GM19467 (cell line): ENCODE measurements at regions not wholly inside any gene's neighbourhood (a gene's known extent, or its start where the extent isn't known, plus 50 kb on each side); places are given as distances from the start of the nearest gene placed in this dataset.
A peak's percentile ranks its signal among the peaks of the same experiment; 100 is the strongest.

Experiments
- ATAC-seq: cut with Tn5 transposase; IDR thresholded peaks from one replicate; pipeline ENCODE4 v1.9.1; 2021; ENCODE audit warnings: mild to moderate bottlenecking, moderate library complexity; ENCODE audit not compliant: unreplicated experiment

DNA sequence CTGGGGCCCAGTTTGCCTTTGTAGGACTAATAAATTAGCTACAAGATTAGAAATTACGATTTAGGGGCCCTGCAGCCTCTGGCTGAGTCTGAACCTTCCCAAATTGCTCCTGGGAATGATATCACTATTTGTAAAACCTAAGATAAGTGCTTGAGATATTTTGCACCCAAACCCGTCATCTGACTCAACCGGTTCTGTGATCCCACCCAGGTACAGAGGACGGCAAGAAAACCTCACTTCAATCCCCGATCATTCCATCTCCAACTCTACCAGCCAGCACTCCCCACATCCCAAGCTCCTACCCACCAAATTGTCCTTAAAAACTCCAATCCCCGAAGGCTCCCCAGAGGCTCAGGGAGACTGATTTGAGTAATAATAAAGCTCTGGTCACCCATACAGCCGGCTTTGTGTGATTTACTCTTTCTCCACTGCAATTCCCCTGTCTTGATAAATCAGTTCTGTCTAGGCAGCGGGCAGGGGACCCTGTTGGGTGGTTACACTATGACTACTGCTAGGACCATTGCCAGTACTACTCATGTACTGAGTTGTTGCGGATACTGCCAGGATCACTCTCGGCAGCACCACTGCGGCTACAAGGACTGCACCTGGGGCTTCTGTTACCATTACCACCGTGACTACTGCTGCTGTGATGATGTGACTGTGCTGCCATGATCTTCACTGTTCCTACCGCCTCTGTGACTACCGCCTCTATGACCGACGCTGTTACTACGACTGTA lies 73.1 kb downstream of the IRF8 start:
- ATAC-seq, result no peak

DNA sequence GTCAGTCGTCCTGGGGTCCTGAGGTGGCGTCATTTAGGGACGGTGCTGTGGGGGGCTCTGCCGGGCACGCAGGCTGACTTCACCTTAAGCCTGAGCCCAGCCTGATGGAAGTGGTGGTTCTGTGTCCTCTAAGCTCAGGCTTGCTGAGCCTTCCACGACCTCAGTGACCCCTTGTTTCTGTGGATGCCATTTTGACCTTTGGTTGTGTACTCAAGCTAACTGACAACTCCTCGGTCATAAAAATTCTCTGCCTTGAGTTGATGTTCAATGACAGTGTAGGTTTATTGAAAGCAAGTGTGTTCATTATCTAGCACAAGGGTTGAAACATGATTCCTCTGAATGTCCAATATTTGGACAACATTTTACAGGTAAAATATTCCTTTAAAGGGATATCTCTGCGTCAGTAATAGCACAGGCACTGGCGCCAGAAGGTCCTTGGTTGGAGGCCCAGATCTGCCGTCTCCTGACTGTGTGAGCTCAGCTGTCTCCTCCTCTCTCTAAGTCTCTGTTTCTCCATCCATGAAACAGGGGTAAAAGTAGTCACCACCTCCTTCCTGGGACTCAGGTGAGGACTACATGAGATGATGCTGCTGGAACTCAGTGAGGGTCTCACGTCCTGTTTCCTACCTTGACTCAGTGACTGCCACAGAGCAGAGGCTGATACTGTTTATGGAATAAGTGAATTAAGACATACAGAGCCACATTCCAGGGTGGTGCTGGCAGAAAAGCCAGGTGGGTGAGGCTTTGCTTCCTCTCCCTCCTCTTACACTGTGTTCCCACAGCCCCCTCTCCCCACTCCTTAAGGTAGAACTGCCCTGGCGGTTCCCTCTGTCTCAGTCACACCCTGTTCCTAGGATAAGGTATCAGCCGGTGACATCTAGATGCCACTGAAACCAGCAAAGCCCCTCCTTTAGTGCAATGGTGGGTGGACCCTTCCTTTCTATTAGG lies 75.7 kb downstream of the IRF8 start:
- ATAC-seq, result no peak

DNA sequence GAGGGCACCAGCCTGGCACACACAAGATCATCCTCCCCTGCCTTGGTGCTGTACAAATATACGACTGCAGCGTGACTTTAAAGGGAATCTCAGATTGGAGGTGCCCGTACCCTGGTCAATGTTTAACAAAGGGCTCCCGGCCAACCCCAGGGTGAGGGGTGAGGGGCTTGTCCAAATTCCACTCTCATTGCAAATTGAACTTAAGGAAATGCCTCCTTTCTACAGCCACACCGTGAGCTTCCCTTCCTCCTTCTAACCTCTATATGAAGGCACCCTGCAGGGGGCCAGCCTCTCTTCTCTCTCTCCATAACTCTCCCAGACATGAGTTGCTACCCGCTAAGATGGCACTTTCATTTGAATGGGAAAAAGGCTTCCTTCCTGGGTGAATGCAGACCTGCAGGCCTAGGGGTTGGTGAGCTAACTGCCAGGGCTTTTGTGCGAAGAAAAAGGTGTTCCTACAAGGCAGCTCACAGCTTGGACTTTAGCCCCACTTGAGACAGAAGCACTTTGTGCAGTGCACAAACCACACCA lies 76.6 kb downstream of the IRF8 start:
- ATAC-seq, result no peak

DNA sequence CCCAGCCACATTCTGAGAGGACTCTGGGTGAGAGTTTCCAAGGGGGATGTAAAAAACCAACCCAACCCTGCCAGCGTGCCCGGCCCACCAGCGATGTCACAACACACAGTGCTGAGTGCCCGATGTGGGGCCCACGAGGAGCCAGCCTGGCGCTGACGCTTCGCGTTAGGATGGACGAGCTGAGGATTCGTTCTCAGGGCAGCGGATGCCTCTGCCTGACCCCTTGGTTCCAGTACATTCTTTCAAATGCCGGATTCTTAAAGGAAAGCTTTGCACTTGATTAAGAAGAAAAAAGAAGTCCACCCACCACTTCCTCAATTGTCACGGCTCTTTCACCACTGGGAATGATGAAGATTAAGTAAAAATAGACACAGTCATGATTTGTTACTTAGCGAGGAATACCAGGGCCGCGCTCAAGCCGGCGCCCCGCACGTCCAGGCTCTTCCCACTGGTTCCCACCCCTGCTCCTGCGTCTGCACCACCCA lies 79.4 kb downstream of the IRF8 start:
- no peak for ATAC-seq

DNA sequence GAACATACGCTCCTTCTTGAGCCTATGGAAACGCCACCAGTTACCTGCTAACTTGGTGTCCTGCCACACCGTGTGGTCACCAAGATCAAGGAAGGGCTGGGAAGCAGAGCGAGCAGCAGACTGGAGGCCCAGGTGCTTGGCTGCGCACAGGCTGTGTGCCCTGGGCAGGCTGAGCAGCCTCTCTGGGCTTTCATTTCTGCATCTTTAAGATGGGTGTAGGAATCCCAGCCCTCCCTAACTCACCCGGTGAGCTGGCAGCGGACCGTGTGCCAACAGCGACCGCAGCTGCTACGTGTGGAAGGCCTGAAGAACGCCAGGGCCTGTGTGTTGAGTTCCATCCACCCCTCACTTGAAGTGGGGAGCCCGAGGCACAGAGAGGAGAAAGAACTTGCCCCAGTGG lies 80.0 kb downstream of the IRF8 start:
- no peak for ATAC-seq

DNA sequence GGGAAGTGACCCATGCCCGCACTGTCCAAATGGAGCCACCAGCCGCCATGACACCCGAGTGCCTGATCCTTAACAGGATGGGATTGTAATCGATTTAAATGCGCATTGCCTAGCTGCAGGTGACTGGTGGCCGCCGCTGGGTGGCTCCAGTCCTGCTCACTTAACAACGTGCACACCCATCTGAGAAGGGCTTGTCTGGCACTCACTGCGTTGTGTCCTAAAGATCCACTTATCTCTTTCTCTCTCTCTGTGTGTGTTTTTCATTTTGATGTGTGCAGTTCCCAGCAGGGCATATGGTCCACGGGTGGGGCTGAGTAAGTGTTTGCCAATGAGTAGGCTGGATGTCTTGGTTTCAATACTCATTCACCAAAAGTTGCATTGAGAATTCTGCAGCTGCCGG lies 80.6 kb downstream of the IRF8 start:
- no peak for ATAC-seq

DNA sequence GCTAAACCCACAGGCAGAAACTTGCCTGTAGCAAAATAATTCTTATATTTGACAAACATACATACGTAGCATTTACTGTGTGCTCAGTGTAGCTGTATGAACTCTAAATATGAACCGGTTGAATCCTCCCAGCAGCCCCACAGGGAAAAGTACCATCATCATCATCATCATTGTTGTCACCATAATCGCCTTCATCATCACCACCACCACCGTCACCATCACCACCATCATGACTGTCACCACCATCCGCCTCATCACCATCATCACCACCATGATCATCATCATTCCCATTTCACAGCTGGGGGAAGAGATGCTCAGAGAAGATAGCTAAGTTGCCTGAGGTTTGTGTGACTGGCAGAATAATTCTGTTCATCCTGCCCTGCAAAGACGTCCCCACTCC lies 81.7 kb downstream of the IRF8 start:
- no peak for ATAC-seq

DNA sequence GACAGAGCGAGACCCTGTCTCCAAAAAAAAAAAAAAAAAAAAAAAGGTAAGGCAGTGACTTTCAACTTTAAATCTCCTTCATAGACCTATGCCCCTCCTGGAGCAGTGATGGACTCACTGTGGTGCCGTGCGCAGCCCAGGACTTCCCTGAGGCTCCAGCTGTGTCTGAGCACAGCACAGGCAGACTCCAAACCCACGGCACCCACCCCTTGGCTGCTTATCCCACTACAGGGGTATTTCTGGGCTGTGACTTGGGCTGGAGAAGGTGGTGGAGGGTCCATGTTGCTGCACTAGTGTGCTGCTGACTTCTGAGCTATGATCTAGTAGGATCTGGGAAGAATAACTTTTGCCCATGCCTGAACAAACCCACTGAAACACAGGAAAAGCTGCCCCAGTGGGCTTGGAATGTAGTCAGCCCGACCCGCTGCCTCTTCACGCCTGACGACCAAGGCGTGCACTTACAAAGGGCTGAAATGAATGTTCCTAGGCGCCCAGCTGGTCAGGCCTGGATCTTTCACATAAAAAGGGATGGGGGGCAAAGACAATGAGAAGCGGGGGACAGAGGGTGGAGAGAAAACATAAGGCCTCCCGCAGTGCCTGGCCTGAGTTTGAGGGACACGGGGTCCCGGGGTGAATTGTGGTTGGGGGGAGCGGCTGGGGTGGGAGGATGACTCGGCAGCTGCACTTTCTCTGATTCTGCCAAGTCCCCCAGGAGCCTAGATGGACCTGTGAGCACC lies 83.0 kb downstream of the IRF8 start:
- ATAC-seq, result no peak

DNA sequence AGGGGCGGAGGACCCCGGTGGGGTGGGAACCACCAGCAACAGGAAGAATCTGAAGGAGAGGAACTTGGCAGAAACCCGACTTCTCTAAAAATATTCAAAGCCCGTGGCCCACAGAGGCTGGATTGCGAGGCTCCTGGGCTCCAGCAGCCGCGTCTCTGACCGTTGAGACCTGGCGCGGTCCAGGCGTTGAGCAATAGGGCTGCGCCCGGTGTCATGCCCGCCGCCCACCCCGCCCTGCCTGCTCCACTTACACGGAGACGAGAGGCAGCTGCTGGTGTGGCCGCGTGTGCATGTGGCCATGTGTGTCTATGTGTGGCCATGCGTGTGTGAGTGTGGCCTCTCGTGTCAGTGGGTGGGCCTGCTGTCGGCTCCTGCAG lies 83.6 kb downstream of the IRF8 start:
- no peak for ATAC-seq

DNA sequence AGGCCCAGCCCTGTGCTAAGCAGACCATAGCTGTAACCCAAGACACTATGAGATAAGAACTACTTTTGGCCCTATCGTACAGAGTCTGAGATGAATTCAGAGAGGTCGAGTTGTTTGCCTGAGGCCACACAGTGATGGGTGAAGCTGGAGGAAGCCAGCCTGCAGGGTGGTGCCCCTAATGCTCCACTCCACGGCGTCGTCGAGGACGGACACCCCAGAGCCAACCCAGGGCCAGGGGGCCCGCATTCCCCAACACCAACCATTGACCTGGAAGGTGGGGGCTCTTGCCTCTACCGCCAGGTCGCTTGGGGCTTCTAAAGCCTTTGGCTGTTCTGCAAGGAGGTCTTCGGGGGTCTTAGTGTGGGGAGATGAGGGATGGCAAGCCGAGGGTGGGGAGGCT lies 84.1 kb downstream of the IRF8 start:
- ATAC-seq, result no peak

DNA sequence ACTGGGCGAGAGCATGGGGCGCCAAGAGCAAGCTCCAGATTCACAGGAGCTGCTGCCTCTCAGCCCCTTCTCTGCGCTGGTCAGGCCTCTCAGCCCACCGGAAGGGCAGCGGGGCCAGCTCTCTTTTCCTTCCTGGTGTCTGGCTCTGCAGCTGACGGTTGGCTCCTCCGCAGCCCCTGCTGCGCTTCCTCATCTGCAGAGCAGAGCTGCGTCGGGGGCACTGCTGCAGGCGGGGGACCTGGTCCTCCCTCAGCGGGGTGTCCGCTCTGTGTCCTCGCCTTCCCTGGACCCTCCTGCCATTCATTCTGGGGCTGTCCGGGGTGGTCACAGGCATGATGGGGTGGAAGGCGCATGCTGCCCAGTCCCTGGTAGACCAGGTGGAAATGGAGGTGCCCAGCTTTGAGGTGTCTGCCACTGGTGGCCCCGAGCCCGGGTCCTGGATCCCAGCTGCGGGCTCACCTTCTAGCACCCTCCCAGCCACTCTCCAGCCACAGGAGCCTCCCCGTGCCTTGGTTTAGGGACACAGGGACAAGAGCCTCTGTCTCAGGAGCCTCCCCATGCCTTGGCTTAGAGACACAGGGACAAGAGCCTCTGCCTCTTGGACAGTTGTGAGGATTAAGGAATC lies 84.8 kb downstream of the IRF8 start:
- ATAC-seq, result no peak

DNA sequence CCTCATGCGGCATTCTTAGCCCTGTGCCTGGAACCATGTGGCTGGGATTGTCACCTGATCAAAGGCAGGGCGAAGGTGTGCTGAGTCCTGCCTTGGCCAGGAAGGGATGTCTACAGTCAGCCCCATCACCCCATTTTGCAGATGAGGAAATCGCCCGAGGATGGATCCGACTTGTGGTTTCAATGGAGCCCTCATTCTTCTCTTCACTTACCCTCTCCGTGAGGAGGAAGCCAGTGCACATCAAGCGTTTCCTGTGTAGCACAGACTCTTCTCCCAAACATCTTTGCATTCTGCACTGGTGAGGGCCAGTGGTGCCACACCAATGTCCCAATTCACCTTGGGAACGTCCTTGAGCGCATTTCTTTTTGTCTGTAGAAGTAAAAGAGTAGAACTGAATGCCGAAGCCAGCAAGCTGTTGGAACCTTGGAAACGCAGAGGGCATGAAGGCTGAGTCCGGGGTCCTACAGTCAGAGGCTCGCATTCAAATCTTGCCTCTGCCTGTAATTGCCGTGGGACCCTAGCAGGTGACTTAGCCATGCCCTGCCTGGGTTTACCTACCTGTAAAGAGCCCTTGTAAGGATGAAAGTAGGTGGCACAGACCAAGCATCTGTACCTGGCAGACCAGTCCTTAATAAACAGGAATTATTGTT lies 85.4 kb downstream of the IRF8 start:
- ATAC-seq, result no peak

DNA sequence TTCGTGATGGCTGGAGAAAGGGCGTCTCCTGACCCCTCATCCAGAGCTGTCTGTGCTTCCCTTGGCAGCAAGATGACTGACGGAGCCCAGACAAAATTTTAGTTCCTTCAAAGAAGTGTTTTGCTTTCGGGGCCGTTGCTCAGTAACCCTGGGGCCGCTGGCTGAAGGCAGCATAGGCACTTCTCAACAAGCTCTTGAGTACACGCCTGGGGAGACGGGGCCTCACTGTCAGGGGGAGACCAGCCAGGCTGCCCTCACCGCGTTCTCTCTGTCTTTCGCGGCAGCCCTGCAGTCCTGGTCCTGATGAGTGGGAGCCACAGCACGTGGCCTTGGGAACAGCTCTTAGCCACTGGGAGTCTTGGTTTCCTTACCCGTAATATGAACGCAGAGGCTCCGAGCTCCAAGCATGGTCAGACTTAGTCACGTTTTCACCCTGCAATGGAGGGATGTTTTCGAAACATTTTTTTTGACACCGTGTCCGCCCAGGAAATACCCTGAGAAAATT lies 86.0 kb downstream of the IRF8 start:
- no peak for ATAC-seq

DNA sequence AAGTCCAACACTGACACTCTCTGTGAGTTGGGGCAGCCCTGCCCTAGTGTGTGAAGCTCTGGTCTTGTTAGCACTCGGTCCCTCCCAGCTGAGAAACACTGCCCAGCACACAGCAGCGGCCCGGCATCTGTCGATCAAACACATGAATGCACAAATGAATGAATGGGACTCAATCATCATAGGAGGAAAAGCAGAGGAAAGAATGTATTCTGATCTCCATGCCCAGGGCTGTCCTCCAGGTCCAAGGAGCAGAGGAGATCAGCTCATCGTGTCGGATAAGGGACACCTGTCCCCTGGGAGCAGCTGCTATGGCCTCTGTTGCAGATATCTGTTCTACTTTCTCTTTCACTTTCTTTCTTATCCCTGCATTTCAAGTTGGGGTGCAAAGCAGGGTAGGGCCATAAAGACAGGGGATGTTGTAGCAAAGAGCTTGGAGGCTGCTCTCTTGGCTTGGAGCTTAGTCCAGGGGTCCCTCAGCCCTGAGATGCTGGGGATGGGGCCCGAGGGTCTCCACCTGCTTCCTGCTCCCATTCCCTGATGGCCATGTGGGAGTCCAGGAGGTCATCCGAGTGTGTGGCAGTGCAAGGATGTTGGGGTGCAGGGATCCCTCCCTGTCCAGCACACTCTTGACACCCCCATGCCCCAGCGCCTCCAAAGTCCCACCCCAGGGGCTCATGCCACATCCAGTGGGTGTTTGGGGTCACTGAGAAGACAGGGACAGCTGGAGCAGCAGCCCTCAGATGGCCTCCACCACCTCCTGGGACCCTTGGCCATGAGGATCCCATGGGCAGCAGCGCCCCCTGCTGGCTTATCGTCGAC lies 88.2 kb downstream of the IRF8 start:
- ATAC-seq, result no peak

DNA sequence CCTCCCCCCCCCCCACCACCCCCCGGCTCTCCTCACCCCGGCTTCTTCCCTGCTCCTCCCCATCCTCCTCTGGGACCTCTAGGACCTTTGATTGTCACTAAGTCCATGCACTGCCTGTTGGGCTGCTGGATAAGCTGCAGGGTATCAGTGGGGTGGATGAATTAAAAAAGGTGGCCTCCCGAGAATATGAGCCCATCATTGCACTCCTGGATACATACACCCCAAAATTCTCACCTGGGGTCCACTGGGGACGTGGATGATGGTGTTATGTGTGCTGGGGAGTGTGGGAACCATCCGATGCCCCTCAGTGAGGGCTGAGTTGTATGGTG lies 88.8 kb downstream of the IRF8 start:
- no peak for ATAC-seq

DNA sequence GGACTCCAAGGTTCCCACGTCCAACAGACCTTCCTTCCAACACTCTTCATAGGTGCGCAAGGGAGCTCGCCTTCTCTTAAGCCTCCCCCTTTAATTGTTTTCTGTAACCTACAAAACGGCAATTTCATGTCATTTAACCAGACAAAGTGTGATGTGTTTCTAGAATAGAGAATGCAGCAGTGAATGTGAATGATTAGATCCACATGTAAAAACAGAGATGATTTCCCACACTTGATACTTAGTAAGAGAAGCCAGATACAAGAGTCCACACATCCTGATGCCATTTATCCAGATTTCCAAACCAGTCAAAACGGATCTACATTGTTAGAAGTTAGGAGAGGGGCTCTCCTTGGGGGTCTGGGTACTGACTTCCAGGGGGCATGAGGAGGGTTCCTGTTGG lies 89.3 kb downstream of the IRF8 start:
- no peak for ATAC-seq

DNA sequence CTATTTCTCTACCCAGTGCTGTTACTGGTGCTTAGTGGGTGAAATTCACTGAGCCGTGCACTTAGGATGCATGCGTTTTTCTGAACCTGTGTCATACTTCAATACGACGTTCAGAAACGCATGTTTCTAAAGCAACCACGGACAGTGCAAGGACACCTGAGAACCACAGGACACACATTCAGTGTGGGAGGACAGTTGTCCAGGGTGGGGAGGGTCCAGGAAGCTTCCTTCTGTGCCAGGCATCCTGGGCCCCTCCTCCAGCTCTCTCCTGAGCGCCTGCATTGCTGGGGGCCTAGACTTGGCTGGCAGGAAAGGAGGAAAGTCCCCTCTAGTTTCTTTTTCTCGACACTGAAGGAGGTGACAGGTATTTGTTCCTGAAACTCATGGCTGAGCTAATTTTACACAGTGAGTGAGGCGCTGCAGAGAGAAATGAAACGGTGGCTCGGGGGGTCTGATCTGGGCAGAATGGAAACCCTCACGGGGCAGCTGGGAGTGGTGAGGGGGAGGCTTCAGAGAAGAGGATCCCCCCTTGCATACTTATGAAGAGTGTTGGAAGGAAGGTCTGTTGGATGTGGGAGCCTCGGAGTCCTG lies 89.9 kb downstream of the IRF8 start:
- ATAC-seq, result peak; percentile 47

DNA sequence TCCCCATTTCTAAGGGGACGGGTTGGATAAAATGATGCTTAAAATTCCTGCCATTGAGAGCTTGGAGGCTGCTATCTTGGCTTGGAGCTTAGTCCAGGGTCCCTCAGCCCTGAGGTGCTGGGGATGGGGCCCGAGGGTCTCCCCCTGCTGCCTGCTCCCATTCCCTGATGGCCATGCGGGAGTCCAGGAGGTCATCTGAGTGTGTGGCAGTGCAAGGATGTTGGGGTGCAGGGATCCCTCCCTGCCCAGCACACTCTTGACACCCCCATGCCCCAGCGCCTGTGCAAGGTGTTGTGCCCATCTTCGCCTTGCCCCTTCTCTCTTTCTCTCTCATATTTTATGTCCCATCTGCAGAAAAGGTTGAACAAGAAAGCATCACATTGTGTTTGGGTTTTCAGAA lies 90.4 kb downstream of the IRF8 start:
- ATAC-seq, result no peak
